IPS-18a (cell line): ENCODE measurements at regions not wholly inside any gene's neighbourhood (a gene's known extent, or its start where the extent isn't known, plus 50 kb on each side); places are given as distances from the start of the nearest gene placed in this dataset.

Experiments
- H3K27ac ChIP-seq: one replicate; pipeline ENCODE4 v1.5.1; 2013; ENCODE audit warnings: low read length
- H3K27me3 ChIP-seq: one replicate; pipeline ENCODE4 v1.6.1; 2013; ENCODE audit warnings: mild to moderate bottlenecking, low read length; ENCODE audit not compliant: control insufficient read depth, insufficient read depth
- H3K36me3 ChIP-seq: one replicate; pipeline ENCODE4 v1.6.1; 2013; ENCODE audit warnings: low read depth, low read length; ENCODE audit not compliant: control insufficient read depth
- H3K4me1 ChIP-seq: one replicate; pipeline ENCODE4 v1.6.1; 2013; ENCODE audit warnings: low read depth, low read length; ENCODE audit not compliant: control insufficient read depth
- H3K4me3 ChIP-seq: one replicate; pipeline ENCODE4 v1.5.1; 2013; ENCODE audit warnings: low read length
- H3K9ac ChIP-seq: one replicate; pipeline ENCODE4 v1.6.1; 2013; ENCODE audit warnings: mild to moderate bottlenecking, low read length, moderate library complexity
- H3K9me3 ChIP-seq: one replicate; pipeline ENCODE4 v1.6.1; 2013; ENCODE audit warnings: low read depth, low read length; ENCODE audit not compliant: control insufficient read depth

- Histone ChIP-seq H3K9me3 (no peaks in the 10 kb centered on the region), H3K4me3 (no peak overlapping the region), H3K27ac (no peak overlapping the region), H3K36me3 (no peaks in the 10 kb centered on the region), H3K27me3 (no peaks in the 10 kb centered on the region), H3K4me1 (no peaks in the 10 kb centered on the region), H3K9ac (no peak overlapping the region)
Measured at GRCh38 chr12:93317227-93317626, 60.5 kb upstream of the NUDT4 start.

GRCh38 chr12:93318720-93319522 lies 58.8 kb upstream of the NUDT4 start:
- no peak overlapping the region for H3K4me3 ChIP-seq
- H3K27me3 ChIP-seq: no peaks in the 10 kb centered on the region
- no peak overlapping the region for H3K27ac ChIP-seq
- no peak overlapping the region for H3K9ac ChIP-seq
- H3K4me1 ChIP-seq: no peaks in the 10 kb centered on the region
- H3K36me3 ChIP-seq: no peaks in the 10 kb centered on the region
- H3K9me3 ChIP-seq: no peaks in the 10 kb centered on the region

GRCh38 chr12:93319523-93320050 lies 58.1 kb upstream of the NUDT4 start:
- H3K27me3 ChIP-seq: no peaks in the 10 kb centered on the region
- H3K4me3 ChIP-seq: no peak overlapping the region
- H3K9ac ChIP-seq: no peak overlapping the region
- H3K27ac ChIP-seq: no peak overlapping the region
- no peaks in the 10 kb centered on the region for H3K9me3 ChIP-seq
- no peaks in the 10 kb centered on the region for H3K4me1 ChIP-seq
- no peaks in the 10 kb centered on the region for H3K36me3 ChIP-seq

- H3K36me3 ChIP-seq: no peaks in the 10 kb centered on the region
- H3K27ac ChIP-seq: no peak overlapping the region
- H3K4me3 ChIP-seq: no peak overlapping the region
- no peak overlapping the region for H3K9ac ChIP-seq
- H3K4me1 ChIP-seq: no peaks in the 10 kb centered on the region
- no peaks in the 10 kb centered on the region for H3K27me3 ChIP-seq
- H3K9me3 ChIP-seq: no peaks in the 10 kb centered on the region
Measured at GRCh38 chr12:93322784-93323183, 54.9 kb upstream of the NUDT4 start.

GRCh38 chr12:93323625-93324329 lies 53.9 kb upstream of the NUDT4 start:
- Histone ChIP-seq H3K9ac (no peak overlapping the region), H3K4me3 (no peak overlapping the region), H3K27ac (no peak overlapping the region), H3K4me1 (no peaks in the 10 kb centered on the region), H3K9me3 (no peaks in the 10 kb centered on the region), H3K27me3 (no peaks in the 10 kb centered on the region), H3K36me3 (no peaks in the 10 kb centered on the region)

GRCh38 chr12:93325855-93326254 lies 51.9 kb upstream of the NUDT4 start:
- H3K27me3 ChIP-seq: no peaks in the 10 kb centered on the region
- H3K4me3 ChIP-seq: no peak overlapping the region
- H3K27ac ChIP-seq: no peak overlapping the region
- no peak overlapping the region for H3K9ac ChIP-seq
- H3K36me3 ChIP-seq: no peaks in the 10 kb centered on the region
- H3K9me3 ChIP-seq: no peaks in the 10 kb centered on the region
- no peaks in the 10 kb centered on the region for H3K4me1 ChIP-seq
